Heart left ventricle (tissue), 13 donors: ENCODE measurements at regions not wholly inside any gene's neighbourhood (a gene's known extent, or its start where the extent isn't known, plus 50 kb on each side); places are given as distances from the start of the nearest gene placed in this dataset.

Experiments used
- POLR2A ChIP-seq, 2 donors: fragments of 450-650 bp; IDR thresholded peaks; one replicate each; pipeline ENCODE4 v1.6.1; 2017; ENCODE audit warnings: antibody characterized with exemption in 2 of 2, mild to moderate bottlenecking in 2 of 2, moderate library complexity in 2 of 2
- TF ChIP-seq, protein P1 (sequence below), 12 donors: fragments of 200-600 bp; sonication (generic) in 4 of 12; IDR thresholded peaks; one replicate each; pipeline versions ENCODE4 v1.5.0 to v1.8.0; 2018 to 2022; ENCODE audit warnings: antibody characterized with exemption in 12 of 12, mild to moderate bottlenecking in 5 of 12
- donor health status: ischemic (EF 13 %, LVEDD 7.1; RV severe dilation, severe dysfunction).
- donor health status: DM: no; HTN: yes; CAD: no.
- donor health status: DM: no; HTN: no; CAD: no.
- donor health status: ischemic (EF 25% LVEDD 6.9; RV normal size, moderate dysfunction).
- donor health status: ischemic (EF 25% LVEDD 5.7; RV mildly dilated, moderate dysfunction).
- donor health status: ischemic (EF 35%, LVEDD 5.7; RV mildly dilated, moderate dysfunction).
- donor health status: nonischemic (EF 11% LVEDD 7.7; RV severe dilation, severe dysfunction).
- donor health status: DM: yes; HTN: yes; CAD: no.
- donor health status: PGD.
- donor health status: ischemic (EF 29% LVEDD 5.4; RV normal size, mild dysfunction).
- donor health status: nonischemic (EF 23%, LVEDD 6.1; RV moderate dilation, normal function).

DNA sequence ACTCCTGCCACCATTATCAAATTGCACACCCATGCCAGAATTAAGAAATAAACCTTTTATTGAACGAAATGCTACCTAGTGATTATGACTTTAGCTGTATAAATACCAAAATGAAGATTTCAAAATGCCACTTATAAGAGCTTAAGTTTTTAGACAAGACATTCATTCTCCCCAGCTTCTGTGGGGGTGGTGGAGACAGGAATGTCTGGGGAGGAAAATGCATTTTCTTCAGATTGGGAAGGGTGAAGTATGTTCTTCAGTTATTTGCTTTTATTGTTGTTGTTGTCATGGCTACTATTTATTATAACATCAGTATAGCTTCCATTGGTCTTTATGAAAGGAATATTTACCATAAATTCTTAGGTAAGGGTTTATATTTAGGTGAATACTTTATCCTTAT lies 132.7 kb upstream of the GMNC start:
- TF ChIP-seq, protein P1, sequence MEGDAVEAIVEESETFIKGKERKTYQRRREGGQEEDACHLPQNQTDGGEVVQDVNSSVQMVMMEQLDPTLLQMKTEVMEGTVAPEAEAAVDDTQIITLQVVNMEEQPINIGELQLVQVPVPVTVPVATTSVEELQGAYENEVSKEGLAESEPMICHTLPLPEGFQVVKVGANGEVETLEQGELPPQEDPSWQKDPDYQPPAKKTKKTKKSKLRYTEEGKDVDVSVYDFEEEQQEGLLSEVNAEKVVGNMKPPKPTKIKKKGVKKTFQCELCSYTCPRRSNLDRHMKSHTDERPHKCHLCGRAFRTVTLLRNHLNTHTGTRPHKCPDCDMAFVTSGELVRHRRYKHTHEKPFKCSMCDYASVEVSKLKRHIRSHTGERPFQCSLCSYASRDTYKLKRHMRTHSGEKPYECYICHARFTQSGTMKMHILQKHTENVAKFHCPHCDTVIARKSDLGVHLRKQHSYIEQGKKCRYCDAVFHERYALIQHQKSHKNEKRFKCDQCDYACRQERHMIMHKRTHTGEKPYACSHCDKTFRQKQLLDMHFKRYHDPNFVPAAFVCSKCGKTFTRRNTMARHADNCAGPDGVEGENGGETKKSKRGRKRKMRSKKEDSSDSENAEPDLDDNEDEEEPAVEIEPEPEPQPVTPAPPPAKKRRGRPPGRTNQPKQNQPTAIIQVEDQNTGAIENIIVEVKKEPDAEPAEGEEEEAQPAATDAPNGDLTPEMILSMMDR (IDR thresholded peaks at IDR 0.05) = no peak
- no peak for TF ChIP-seq POLR2A (IDR thresholded peaks at IDR 0.05)
